IMR-90 (cell line): ENCODE measurements at regions not wholly inside any gene's neighbourhood (a gene's known extent, or its start where the extent isn't known, plus 50 kb on each side); places are given as distances from the start of the nearest gene placed in this dataset.

Experiments
- ATAC-seq: fragments of 200-7000 bp; cut with Tn5 transposase; 2 replicates; pipeline ENCODE4 v1.9.1; 2020; ENCODE audit warnings: low read depth, mild to moderate bottlenecking, moderate library complexity
- BruUV-seq: library from RNA; stranded (reverse); fragments of 400-500 nt; replicated peaks from 2 replicates; lab custom pipeline; 2021; lab: Mats Ljungman, UMichigan
- CTCF ChIA-PET: fragments of 300-600 bp; formaldehyde crosslinking; extraction: SDS; loops from one replicate; lab custom pipeline; 2021; ENCODE audit warnings: antibody characterized with exemption; lab: Yijun Ruan, JAX
- POLR2A ChIA-PET: fragments of 300-600 bp; sonication (Branson Sonifier 250); formaldehyde crosslinking; loops from one replicate; lab custom pipeline; 2022; ENCODE audit warnings: antibody characterized with exemption; ENCODE audit not compliant: unreplicated experiment; lab: Charles Lee
- DNase-seq: peaks from one replicate; pipeline ENCODE4 v3.0.0; 2013
- H2AFZ ChIP-seq: replicated peaks from 2 replicates; pipeline ENCODE3; 2013; ENCODE audit warnings: low read length, mild to moderate bottlenecking; ENCODE audit not compliant: poor library complexity
- H2AK5ac ChIP-seq: 2 replicates; pipeline ENCODE4 v1.6.1; 2013; ENCODE audit warnings: low read depth, low read length, inconsistent platforms
- H2AK9ac ChIP-seq: replicated peaks from 2 replicates; pipeline ENCODE3; 2013; ENCODE audit warnings: mild to moderate bottlenecking, low read depth, low read length, moderate library complexity; ENCODE audit not compliant: poor library complexity
- H2BK120ac ChIP-seq: 2 replicates; pipeline ENCODE4 v1.6.1; 2013; ENCODE audit warnings: low read depth, low read length, inconsistent platforms
- H2BK15ac ChIP-seq: 3 replicates; pipeline ENCODE4 v1.6.1; 2013; ENCODE audit warnings: low read depth, low read length, inconsistent platforms
- H2BK20ac ChIP-seq: 2 replicates; pipeline ENCODE4 v1.6.1; 2013; ENCODE audit warnings: low read depth, mild to moderate bottlenecking, inconsistent platforms, low read length, moderate library complexity
- H2BK5ac ChIP-seq: 2 replicates; pipeline ENCODE4 v1.6.1; 2013; ENCODE audit warnings: mild to moderate bottlenecking, low read depth, low read length, inconsistent platforms; ENCODE audit not compliant: poor library complexity, severe bottlenecking
- H3K14ac ChIP-seq: replicated peaks from 2 replicates; pipeline ENCODE4 v1.6.1; 2013; ENCODE audit warnings: low read depth, low read length, inconsistent platforms
- H3K18ac ChIP-seq: 2 replicates; pipeline ENCODE4 v1.6.1; 2013; ENCODE audit warnings: low read depth, low read length, control low read depth
- H3K23ac ChIP-seq: 2 replicates; pipeline ENCODE4 v1.6.1; 2013; ENCODE audit warnings: low read depth, low read length, inconsistent platforms
- H3K27ac ChIP-seq: 2 replicates; pipeline ENCODE4 v1.5.1; 2013; ENCODE audit warnings: mild to moderate bottlenecking, control low read depth, low read length; ENCODE audit not compliant: insufficient read depth
- H3K27me3 ChIP-seq: 2 replicates; pipeline ENCODE4 v1.6.1; 2013; ENCODE audit warnings: low read length; ENCODE audit not compliant: control insufficient read depth, insufficient read depth
- H3K36me3 ChIP-seq: 2 replicates; pipeline ENCODE4 v1.6.1; 2013; ENCODE audit warnings: low read length, mixed read lengths; ENCODE audit not compliant: control insufficient read depth, insufficient read depth
- H3K4ac ChIP-seq: 2 replicates; pipeline ENCODE4 v1.6.1; 2013; ENCODE audit warnings: low read depth, low read length, inconsistent platforms
- H3K4me1 ChIP-seq: 2 replicates; pipeline ENCODE4 v1.6.1; 2013; ENCODE audit warnings: low read length, mixed read lengths; ENCODE audit not compliant: control insufficient read depth, insufficient read depth
- H3K4me2 ChIP-seq: 2 replicates; pipeline ENCODE4 v1.6.1; 2013; ENCODE audit warnings: low read depth, mild to moderate bottlenecking, control low read depth, low read length, moderate library complexity
- H3K4me3 ChIP-seq: 2 replicates; pipeline ENCODE4 v1.5.1; 2013; ENCODE audit warnings: low read depth, mild to moderate bottlenecking, control low read depth, low read length, moderate library complexity; ENCODE audit not compliant: insufficient read depth
- H3K56ac ChIP-seq: 2 replicates; pipeline ENCODE4 v1.6.1; 2013; ENCODE audit warnings: low read length, inconsistent platforms; ENCODE audit not compliant: insufficient read depth; ENCODE audit errors: extremely low read depth
- H3K79me1 ChIP-seq, 2 experiments: 2 replicates each; pipeline ENCODE4 v1.6.1; 2013; ENCODE audit warnings: low read length in 2 of 2, inconsistent platforms in 1 of 2, low read depth in 1 of 2
- H3K9ac ChIP-seq: 2 replicates; pipeline ENCODE4 v1.6.1; 2013; ENCODE audit warnings: low read depth, low read length, control low read depth
- H3K9me1 ChIP-seq: 2 replicates; pipeline ENCODE4 v1.6.1; 2013; ENCODE audit warnings: low read length, inconsistent platforms; ENCODE audit not compliant: insufficient read depth
- H3K9me3 ChIP-seq: 2 replicates; pipeline ENCODE4 v1.6.1; 2013; ENCODE audit warnings: low read length; ENCODE audit not compliant: control insufficient read depth, insufficient read depth
- H4K20me1 ChIP-seq: 2 replicates; pipeline ENCODE4 v1.6.1; 2013; ENCODE audit warnings: low read length, inconsistent platforms; ENCODE audit not compliant: insufficient read depth
- H4K5ac ChIP-seq: 2 replicates; pipeline ENCODE4 v1.6.1; 2013; ENCODE audit warnings: mild to moderate bottlenecking, low read depth, low read length, control low read depth
- H4K8ac ChIP-seq, 2 experiments: 2 replicates each; pipeline ENCODE4 v1.6.1; 2013; ENCODE audit warnings: low read depth in 2 of 2, low read length in 2 of 2, control low read depth in 1 of 2, inconsistent platforms in 1 of 2
- H4K91ac ChIP-seq: 2 replicates; pipeline ENCODE4 v1.6.1; 2013; ENCODE audit warnings: low read depth, low read length, inconsistent platforms; ENCODE audit not compliant: insufficient read depth
- CEBPB ChIP-seq: IDR thresholded peaks from 2 replicates; pipeline ENCODE4 v1.6.1; 2012; ENCODE audit warnings: low read depth, low read length, improper control_type of control experiment
- FOS ChIP-seq: fragments of 150-350 bp; IDR thresholded peaks from 2 replicates; pipeline ENCODE4 v1.6.1; 2016; ENCODE audit warnings: low read depth, low read length
- MAFK ChIP-seq: IDR thresholded peaks from 2 replicates; pipeline ENCODE4 v1.6.1; 2012; ENCODE audit warnings: low read depth, low read length, improper control_type of control experiment
- MAZ ChIP-seq: IDR thresholded peaks from 2 replicates; pipeline ENCODE4 v1.6.1; 2012; ENCODE audit warnings: low read depth, mild to moderate bottlenecking, low read length, improper control_type of control experiment, moderate library complexity, borderline replicate concordance
- MXI1 ChIP-seq: IDR thresholded peaks from 2 replicates; pipeline ENCODE4 v1.6.1; 2012; ENCODE audit warnings: low read depth, mild to moderate bottlenecking, low read length, moderate library complexity, borderline replicate concordance
- NFE2L2 ChIP-seq: fragments of 150-350 bp; IDR thresholded peaks from 2 replicates; pipeline ENCODE4 v1.6.1; 2016; ENCODE audit warnings: low read depth, mild to moderate bottlenecking, low read length
- POLR2A ChIP-seq: IDR thresholded peaks from 2 replicates; pipeline ENCODE4 v1.6.1; 2012; ENCODE audit warnings: mild to moderate bottlenecking, low read depth, low read length
- RCOR1 ChIP-seq: IDR thresholded peaks from 2 replicates; pipeline ENCODE4 v1.6.1; 2012; ENCODE audit warnings: mild to moderate bottlenecking, low read length, improper control_type of control experiment; ENCODE audit not compliant: insufficient replicate concordance
- RFX5 ChIP-seq: IDR thresholded peaks from 2 replicates; pipeline ENCODE4 v1.8.0; 2012; ENCODE audit warnings: low read depth, mild to moderate bottlenecking, low read length, moderate library complexity
- WGBS, 2 experiments: methylation state at CpG; one replicate each; pipeline versions ENCODE4 v1.1.5 to v1.1.7; 2013; ENCODE audit warnings: missing lambda C conversion rate in 2 of 2; ENCODE audit not compliant: insufficient read length in 1 of 2; ENCODE audit errors: extremely low coverage in 2 of 2; 5-methylcytosine and 5-hydroxymethylcytosine counted together
- dilution Hi-C: fragments of 300-500 bp; cut with HindIII; formaldehyde crosslinking; loops from one replicate; pipeline ENCODE4 v1.14.3; 2018; ENCODE audit warnings: low sequenced_read_pairs; ENCODE audit not compliant: unreplicated experiment
- in situ Hi-C: fragments of 300-500 bp; cut with MboI; formaldehyde crosslinking; loops from 3 replicates; pipeline ENCODE4 v1.14.3; 2019; ENCODE audit warnings: low sequenced_read_pairs, inconsistent platforms, mixed read lengths
- intact Hi-C: fragments of 100-400 bp; cut with micrococcal nuclease; formaldehyde crosslinking; loops from 2 replicates; pipeline ENCODE4 v1.10.0; 2022
- TF ChIP-seq, protein P1 (sequence below): fragments of 150-350 bp; IDR thresholded peaks from 2 replicates; pipeline ENCODE4 v1.6.1; 2016; ENCODE audit warnings: low read depth, mild to moderate bottlenecking, low read length, moderate library complexity, borderline replicate concordance
- TF ChIP-seq, protein P2 (sequence below): fragments of 150-350 bp; IDR thresholded peaks from 2 replicates; pipeline ENCODE4 v1.6.1; 2017; ENCODE audit warnings: mild to moderate bottlenecking, antibody characterized with exemption, low read length, low read depth

- H2AK5ac ChIP-seq, result no peak overlapping the region
- H2BK120ac ChIP-seq, result no peak overlapping the region
- H3K4me1 ChIP-seq, result no peaks in the 10 kb centered on the region
- TF ChIP-seq NFE2L2 (no peak), MXI1 (no peak), FOS (no peak), RFX5 (no peak), MAFK (no peak), RCOR1 (no peak), CEBPB (no peak), POLR2A (no peak), MAZ (no peak)
- TF ChIP-seq, protein P1, sequence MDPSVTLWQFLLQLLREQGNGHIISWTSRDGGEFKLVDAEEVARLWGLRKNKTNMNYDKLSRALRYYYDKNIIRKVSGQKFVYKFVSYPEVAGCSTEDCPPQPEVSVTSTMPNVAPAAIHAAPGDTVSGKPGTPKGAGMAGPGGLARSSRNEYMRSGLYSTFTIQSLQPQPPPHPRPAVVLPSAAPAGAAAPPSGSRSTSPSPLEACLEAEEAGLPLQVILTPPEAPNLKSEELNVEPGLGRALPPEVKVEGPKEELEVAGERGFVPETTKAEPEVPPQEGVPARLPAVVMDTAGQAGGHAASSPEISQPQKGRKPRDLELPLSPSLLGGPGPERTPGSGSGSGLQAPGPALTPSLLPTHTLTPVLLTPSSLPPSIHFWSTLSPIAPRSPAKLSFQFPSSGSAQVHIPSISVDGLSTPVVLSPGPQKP, result no peak
- TF ChIP-seq, protein P2, sequence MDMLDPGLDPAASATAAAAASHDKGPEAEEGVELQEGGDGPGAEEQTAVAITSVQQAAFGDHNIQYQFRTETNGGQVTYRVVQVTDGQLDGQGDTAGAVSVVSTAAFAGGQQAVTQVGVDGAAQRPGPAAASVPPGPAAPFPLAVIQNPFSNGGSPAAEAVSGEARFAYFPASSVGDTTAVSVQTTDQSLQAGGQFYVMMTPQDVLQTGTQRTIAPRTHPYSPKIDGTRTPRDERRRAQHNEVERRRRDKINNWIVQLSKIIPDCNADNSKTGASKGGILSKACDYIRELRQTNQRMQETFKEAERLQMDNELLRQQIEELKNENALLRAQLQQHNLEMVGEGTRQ, result no peak
- H3K18ac ChIP-seq, result no peak overlapping the region
- no peak overlapping the region for H3K27ac ChIP-seq
- no peak overlapping the region for H4K5ac ChIP-seq
- H4K91ac ChIP-seq, result no peak overlapping the region
- DNase-seq (no peak), ATAC-seq (no peak)
- H3K9me3 ChIP-seq, result no peaks in the 10 kb centered on the region
- dilution Hi-C loops (no loop called here), intact Hi-C loops (no loop called here), in situ Hi-C loops (no loop called here)
- no peak overlapping the region for H2BK15ac ChIP-seq
- ChIA-PET CTCF (no interaction called here), POLR2A (no interaction called here)
- H2AFZ ChIP-seq, result no peak overlapping the region
- H3K4me3 ChIP-seq, result no peak overlapping the region
- H2BK5ac ChIP-seq, result no peak overlapping the region
- no peak overlapping the region for H3K14ac ChIP-seq
- no peak overlapping the region for H3K56ac ChIP-seq
- no CpG with 5 or more reads among the region's 2 CpGs for WGBS, 2 experiments
- H3K23ac ChIP-seq, result no peak overlapping the region
- H3K36me3 ChIP-seq, result no peaks in the 10 kb centered on the region
- H3K79me1 ChIP-seq, result no peaks in the 10 kb centered on the region
- no peak overlapping the region for H4K8ac ChIP-seq
- no peaks in the 10 kb centered on the region for H4K20me1 ChIP-seq
- no peak overlapping the region for H2AK9ac ChIP-seq
- no peaks in the 10 kb centered on the region for H3K9me1 ChIP-seq
- no peak overlapping the region for H3K4ac ChIP-seq
- H3K9ac ChIP-seq, result no peak overlapping the region
- BruUV-seq, result no TSS peak
- no peak overlapping the region for H3K4me2 ChIP-seq
- no peaks in the 10 kb centered on the region for H3K27me3 ChIP-seq
- no peak overlapping the region for H2BK20ac ChIP-seq
These were observed 96.4 kb downstream of the C1QL2 start for GRCh38 chr2:119062179-119062578.
